HEK293 (cell line): ENCODE measurements at regions not wholly inside any gene's neighbourhood (a gene's known extent, or its start where the extent isn't known, plus 50 kb on each side); places are given as distances from the start of the nearest gene placed in this dataset.

Experiments used
- TCF7L2 ChIP-seq: IDR thresholded peaks from 2 replicates; pipeline ENCODE4 v1.6.1; 2011; ENCODE audit warnings: low read depth, mild to moderate bottlenecking, inconsistent platforms, low read length, moderate library complexity, borderline replicate concordance
- ZBTB7A ChIP-seq: fragments of 450-650 bp; formaldehyde crosslinking; IDR thresholded peaks from 2 replicates; pipeline ENCODE4 v1.5.1; 2016; ENCODE audit warnings: low read depth, missing biosample characterization, missing genetic modification characterization
- ZFP3 ChIP-seq: fragments of 450-650 bp; formaldehyde crosslinking; IDR thresholded peaks from 2 replicates; pipeline ENCODE4 v1.5.1; 2016; ENCODE audit warnings: low read depth, missing biosample characterization, missing genetic modification characterization
- ZNF133 ChIP-seq: fragments of 450-650 bp; formaldehyde crosslinking; IDR thresholded peaks from 2 replicates; pipeline ENCODE4 v1.5.1; 2016; ENCODE audit warnings: missing biosample characterization, missing genetic modification characterization
- ZNF24 ChIP-seq: fragments of 450-650 bp; formaldehyde crosslinking; IDR thresholded peaks from 2 replicates; pipeline ENCODE4 v1.5.1; 2016; ENCODE audit warnings: missing biosample characterization, missing genetic modification characterization
- ZNF324 ChIP-seq: fragments of 450-650 bp; formaldehyde crosslinking; IDR thresholded peaks from 2 replicates; pipeline ENCODE4 v1.5.1; 2016; ENCODE audit warnings: missing biosample characterization, missing genetic modification characterization
- ZNF660 ChIP-seq: fragments of 450-650 bp; IDR thresholded peaks from 2 replicates; pipeline ENCODE4 v1.5.1; 2018; ENCODE audit warnings: missing biosample characterization, mild to moderate bottlenecking, missing genetic modification characterization
- ZSCAN23 ChIP-seq: fragments of 450-650 bp; formaldehyde crosslinking; IDR thresholded peaks from 2 replicates; pipeline ENCODE4 v1.5.1; 2016; ENCODE audit warnings: missing biosample characterization, missing genetic modification characterization
- TF ChIP-seq, protein P1 (sequence below): fragments of 450-650 bp; formaldehyde crosslinking; IDR thresholded peaks from 2 replicates; pipeline ENCODE4 v1.5.1; 2016; ENCODE audit warnings: missing biosample characterization, missing genetic modification characterization
- TF ChIP-seq, protein P2 (sequence below): fragments of 450-650 bp; formaldehyde crosslinking; IDR thresholded peaks from 2 replicates; pipeline ENCODE4 v1.5.1; 2016; ENCODE audit warnings: missing biosample characterization, missing genetic modification characterization
- TF ChIP-seq, protein P3 (sequence below): fragments of 450-650 bp; formaldehyde crosslinking; IDR thresholded peaks from 2 replicates; pipeline ENCODE4 v1.5.1; 2016; ENCODE audit warnings: missing biosample characterization, missing genetic modification characterization
- TF ChIP-seq, protein P4 (sequence below): fragments of 450-650 bp; formaldehyde crosslinking; IDR thresholded peaks from 2 replicates; pipeline ENCODE4 v1.5.1; 2016; ENCODE audit warnings: missing biosample characterization, missing genetic modification characterization, low read depth
- TF ChIP-seq, protein P5 (sequence below): fragments of 450-650 bp; formaldehyde crosslinking; IDR thresholded peaks from 2 replicates; pipeline ENCODE4 v1.5.1; 2016; ENCODE audit warnings: missing biosample characterization, missing genetic modification characterization
- TF ChIP-seq, protein P6 (sequence below): fragments of 450-650 bp; formaldehyde crosslinking; IDR thresholded peaks from 2 replicates; pipeline ENCODE4 v1.5.1; 2016; ENCODE audit warnings: missing biosample characterization, missing genetic modification characterization, low read depth

DNA sequence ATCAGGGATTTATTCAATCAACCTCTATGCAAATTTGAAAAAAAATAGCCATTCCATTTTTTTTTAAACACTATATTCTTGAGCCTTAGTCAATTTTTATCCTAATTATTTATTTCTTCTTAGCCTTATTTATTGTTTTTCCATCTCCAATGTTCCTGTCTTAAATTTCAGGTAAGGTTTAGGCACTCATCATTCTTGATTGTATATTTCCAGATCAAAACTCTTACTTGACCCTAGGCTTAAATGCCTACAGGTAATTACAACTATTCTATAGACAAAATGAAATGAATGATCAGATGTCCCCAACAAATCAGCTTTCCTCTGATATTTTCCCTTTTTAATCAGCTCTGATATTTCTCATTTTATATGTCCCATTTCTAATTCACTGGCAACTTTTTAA is 402.6 kb upstream of the EPHA7 start:
- no peak for TF ChIP-seq ZFP3 (tag by site-specific recombination)
- TF ChIP-seq, protein P1, sequence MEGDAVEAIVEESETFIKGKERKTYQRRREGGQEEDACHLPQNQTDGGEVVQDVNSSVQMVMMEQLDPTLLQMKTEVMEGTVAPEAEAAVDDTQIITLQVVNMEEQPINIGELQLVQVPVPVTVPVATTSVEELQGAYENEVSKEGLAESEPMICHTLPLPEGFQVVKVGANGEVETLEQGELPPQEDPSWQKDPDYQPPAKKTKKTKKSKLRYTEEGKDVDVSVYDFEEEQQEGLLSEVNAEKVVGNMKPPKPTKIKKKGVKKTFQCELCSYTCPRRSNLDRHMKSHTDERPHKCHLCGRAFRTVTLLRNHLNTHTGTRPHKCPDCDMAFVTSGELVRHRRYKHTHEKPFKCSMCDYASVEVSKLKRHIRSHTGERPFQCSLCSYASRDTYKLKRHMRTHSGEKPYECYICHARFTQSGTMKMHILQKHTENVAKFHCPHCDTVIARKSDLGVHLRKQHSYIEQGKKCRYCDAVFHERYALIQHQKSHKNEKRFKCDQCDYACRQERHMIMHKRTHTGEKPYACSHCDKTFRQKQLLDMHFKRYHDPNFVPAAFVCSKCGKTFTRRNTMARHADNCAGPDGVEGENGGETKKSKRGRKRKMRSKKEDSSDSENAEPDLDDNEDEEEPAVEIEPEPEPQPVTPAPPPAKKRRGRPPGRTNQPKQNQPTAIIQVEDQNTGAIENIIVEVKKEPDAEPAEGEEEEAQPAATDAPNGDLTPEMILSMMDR (tag by site-specific recombination), result no peak
- TF ChIP-seq, protein P2, sequence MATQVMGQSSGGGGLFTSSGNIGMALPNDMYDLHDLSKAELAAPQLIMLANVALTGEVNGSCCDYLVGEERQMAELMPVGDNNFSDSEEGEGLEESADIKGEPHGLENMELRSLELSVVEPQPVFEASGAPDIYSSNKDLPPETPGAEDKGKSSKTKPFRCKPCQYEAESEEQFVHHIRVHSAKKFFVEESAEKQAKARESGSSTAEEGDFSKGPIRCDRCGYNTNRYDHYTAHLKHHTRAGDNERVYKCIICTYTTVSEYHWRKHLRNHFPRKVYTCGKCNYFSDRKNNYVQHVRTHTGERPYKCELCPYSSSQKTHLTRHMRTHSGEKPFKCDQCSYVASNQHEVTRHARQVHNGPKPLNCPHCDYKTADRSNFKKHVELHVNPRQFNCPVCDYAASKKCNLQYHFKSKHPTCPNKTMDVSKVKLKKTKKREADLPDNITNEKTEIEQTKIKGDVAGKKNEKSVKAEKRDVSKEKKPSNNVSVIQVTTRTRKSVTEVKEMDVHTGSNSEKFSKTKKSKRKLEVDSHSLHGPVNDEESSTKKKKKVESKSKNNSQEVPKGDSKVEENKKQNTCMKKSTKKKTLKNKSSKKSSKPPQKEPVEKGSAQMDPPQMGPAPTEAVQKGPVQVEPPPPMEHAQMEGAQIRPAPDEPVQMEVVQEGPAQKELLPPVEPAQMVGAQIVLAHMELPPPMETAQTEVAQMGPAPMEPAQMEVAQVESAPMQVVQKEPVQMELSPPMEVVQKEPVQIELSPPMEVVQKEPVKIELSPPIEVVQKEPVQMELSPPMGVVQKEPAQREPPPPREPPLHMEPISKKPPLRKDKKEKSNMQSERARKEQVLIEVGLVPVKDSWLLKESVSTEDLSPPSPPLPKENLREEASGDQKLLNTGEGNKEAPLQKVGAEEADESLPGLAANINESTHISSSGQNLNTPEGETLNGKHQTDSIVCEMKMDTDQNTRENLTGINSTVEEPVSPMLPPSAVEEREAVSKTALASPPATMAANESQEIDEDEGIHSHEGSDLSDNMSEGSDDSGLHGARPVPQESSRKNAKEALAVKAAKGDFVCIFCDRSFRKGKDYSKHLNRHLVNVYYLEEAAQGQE (tag by site-specific recombination), result no peak
- TF ChIP-seq, protein P3, sequence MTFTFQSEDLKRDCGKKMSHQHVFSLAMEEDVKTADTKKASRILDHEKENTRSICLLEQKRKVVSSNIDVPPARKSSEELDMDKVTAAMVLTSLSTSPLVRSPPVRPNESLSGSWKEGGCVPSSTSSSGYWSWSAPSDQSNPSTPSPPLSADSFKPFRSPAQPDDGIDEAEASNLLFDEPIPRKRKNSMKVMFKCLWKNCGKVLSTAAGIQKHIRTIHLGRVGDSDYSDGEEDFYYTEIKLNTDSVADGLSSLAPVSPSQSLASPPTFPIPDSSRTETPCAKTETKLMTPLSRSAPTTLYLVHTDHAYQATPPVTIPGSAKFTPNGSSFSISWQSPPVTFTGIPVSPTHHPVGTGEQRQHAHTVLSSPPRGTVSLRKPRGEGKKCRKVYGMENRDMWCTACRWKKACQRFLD, result no peak
- TF ChIP-seq, protein P4, sequence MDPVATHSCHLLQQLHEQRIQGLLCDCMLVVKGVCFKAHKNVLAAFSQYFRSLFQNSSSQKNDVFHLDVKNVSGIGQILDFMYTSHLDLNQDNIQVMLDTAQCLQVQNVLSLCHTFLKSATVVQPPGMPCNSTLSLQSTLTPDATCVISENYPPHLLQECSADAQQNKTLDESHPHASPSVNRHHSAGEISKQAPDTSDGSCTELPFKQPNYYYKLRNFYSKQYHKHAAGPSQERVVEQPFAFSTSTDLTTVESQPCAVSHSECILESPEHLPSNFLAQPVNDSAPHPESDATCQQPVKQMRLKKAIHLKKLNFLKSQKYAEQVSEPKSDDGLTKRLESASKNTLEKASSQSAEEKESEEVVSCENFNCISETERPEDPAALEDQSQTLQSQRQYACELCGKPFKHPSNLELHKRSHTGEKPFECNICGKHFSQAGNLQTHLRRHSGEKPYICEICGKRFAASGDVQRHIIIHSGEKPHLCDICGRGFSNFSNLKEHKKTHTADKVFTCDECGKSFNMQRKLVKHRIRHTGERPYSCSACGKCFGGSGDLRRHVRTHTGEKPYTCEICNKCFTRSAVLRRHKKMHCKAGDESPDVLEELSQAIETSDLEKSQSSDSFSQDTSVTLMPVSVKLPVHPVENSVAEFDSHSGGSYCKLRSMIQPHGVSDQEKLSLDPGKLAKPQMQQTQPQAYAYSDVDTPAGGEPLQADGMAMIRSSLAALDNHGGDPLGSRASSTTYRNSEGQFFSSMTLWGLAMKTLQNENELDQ (tag by site-specific recombination), result no peak
- no peak for TF ChIP-seq ZSCAN23 (tag by site-specific recombination)
- no peak for TF ChIP-seq ZNF324 (tag by site-specific recombination)
- TF ChIP-seq, protein P5, sequence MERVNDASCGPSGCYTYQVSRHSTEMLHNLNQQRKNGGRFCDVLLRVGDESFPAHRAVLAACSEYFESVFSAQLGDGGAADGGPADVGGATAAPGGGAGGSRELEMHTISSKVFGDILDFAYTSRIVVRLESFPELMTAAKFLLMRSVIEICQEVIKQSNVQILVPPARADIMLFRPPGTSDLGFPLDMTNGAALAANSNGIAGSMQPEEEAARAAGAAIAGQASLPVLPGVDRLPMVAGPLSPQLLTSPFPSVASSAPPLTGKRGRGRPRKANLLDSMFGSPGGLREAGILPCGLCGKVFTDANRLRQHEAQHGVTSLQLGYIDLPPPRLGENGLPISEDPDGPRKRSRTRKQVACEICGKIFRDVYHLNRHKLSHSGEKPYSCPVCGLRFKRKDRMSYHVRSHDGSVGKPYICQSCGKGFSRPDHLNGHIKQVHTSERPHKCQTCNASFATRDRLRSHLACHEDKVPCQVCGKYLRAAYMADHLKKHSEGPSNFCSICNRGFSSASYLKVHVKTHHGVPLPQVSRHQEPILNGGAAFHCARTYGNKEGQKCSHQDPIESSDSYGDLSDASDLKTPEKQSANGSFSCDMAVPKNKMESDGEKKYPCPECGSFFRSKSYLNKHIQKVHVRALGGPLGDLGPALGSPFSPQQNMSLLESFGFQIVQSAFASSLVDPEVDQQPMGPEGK (tag by site-specific recombination), result no peak
- TF ChIP-seq ZNF24 (tag by site-specific recombination), result no peak
- TF ChIP-seq ZBTB7A (tag by site-specific recombination), result no peak
- TF ChIP-seq TCF7L2, result no peak
- TF ChIP-seq, protein P6, sequence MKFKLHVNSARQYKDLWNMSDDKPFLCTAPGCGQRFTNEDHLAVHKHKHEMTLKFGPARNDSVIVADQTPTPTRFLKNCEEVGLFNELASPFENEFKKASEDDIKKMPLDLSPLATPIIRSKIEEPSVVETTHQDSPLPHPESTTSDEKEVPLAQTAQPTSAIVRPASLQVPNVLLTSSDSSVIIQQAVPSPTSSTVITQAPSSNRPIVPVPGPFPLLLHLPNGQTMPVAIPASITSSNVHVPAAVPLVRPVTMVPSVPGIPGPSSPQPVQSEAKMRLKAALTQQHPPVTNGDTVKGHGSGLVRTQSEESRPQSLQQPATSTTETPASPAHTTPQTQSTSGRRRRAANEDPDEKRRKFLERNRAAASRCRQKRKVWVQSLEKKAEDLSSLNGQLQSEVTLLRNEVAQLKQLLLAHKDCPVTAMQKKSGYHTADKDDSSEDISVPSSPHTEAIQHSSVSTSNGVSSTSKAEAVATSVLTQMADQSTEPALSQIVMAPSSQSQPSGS, result no peak
- no peak for TF ChIP-seq ZNF133
- no peak for TF ChIP-seq ZNF660 (tag by site-specific recombination)
